ENCODE measurements at regions not wholly inside any gene's neighbourhood (a gene's known extent, or its start where the extent isn't known, plus 50 kb on each side); places are given as distances from the start of the nearest gene placed in this dataset.
"Not testable (repeated sequence)": the region's sequence is repeated elsewhere in the genome, so short reads cannot be mapped to it uniquely, and the experiment has no call there.

- not testable (repeated sequence) for DNase-seq; H4K20me1 ChIP-seq (ENCODE audit: insufficient read depth, low read depth, low read length); H3K27ac ChIP-seq (ENCODE audit: low read length); H3K36me3 ChIP-seq (ENCODE audit: insufficient read depth, low read length); H3K9ac ChIP-seq (ENCODE audit: low read length); H3K9me3 ChIP-seq (ENCODE audit: low read length); H3K27me3 ChIP-seq (ENCODE audit: low read length); H3K79me2 ChIP-seq (ENCODE audit: low read length); H3K4me2 ChIP-seq (ENCODE audit: low read depth, low read length, poor library complexity, severe bottlenecking); H2AFZ ChIP-seq (ENCODE audit: low read length); H3K4me3 ChIP-seq (ENCODE audit: low read length); H3K4me1 ChIP-seq (ENCODE audit: low read length); H3K9me2 ChIP-seq (replicated peaks; ENCODE audit: insufficient read depth, low read length)
Measured at GRCh38 chr9:64370344-64370743, 914.7 kb downstream of the FOXD4L5 start.

- not testable (repeated sequence) for H3K4me3 ChIP-seq (ENCODE audit: low read length); H3K4me1 ChIP-seq (ENCODE audit: low read length); H3K9ac ChIP-seq (ENCODE audit: low read length); H3K9me2 ChIP-seq (replicated peaks; ENCODE audit: insufficient read depth, low read length); H4K20me1 ChIP-seq (ENCODE audit: insufficient read depth, low read depth, low read length); DNase-seq; H2AFZ ChIP-seq (ENCODE audit: low read length); H3K9me3 ChIP-seq (ENCODE audit: low read length); H3K27me3 ChIP-seq (ENCODE audit: low read length); H3K4me2 ChIP-seq (ENCODE audit: low read depth, low read length, poor library complexity, severe bottlenecking); H3K36me3 ChIP-seq (ENCODE audit: insufficient read depth, low read length); H3K79me2 ChIP-seq (ENCODE audit: low read length); H3K27ac ChIP-seq (ENCODE audit: low read length)
Measured at GRCh38 chr9:64369644-64370043, 915.4 kb downstream of the FOXD4L5 start.

GRCh38 chr9:64369114-64369513 is 915.9 kb downstream of the FOXD4L5 start:
- not testable (repeated sequence) for H3K36me3 ChIP-seq (ENCODE audit: insufficient read depth, low read length); H3K27me3 ChIP-seq (ENCODE audit: low read length); H3K9me2 ChIP-seq (replicated peaks; ENCODE audit: insufficient read depth, low read length); H3K27ac ChIP-seq (ENCODE audit: low read length); H2AFZ ChIP-seq (ENCODE audit: low read length); H3K4me3 ChIP-seq (ENCODE audit: low read length); H4K20me1 ChIP-seq (ENCODE audit: insufficient read depth, low read depth, low read length); H3K79me2 ChIP-seq (ENCODE audit: low read length); H3K4me1 ChIP-seq (ENCODE audit: low read length); H3K9me3 ChIP-seq (ENCODE audit: low read length); H3K9ac ChIP-seq (ENCODE audit: low read length); DNase-seq; H3K4me2 ChIP-seq (ENCODE audit: low read depth, low read length, poor library complexity, severe bottlenecking)

GRCh38 chr9:64368644-64368942 is 916.4 kb downstream of the FOXD4L5 start:
- not testable (repeated sequence) for H3K27ac ChIP-seq (ENCODE audit: low read length); H2AFZ ChIP-seq (ENCODE audit: low read length); H3K79me2 ChIP-seq (ENCODE audit: low read length); H3K9me2 ChIP-seq (replicated peaks; ENCODE audit: insufficient read depth, low read length); H3K27me3 ChIP-seq (ENCODE audit: low read length); H3K4me1 ChIP-seq (ENCODE audit: low read length); H3K9me3 ChIP-seq (ENCODE audit: low read length); DNase-seq; H3K36me3 ChIP-seq (ENCODE audit: insufficient read depth, low read length); H4K20me1 ChIP-seq (ENCODE audit: insufficient read depth, low read depth, low read length); H3K4me2 ChIP-seq (ENCODE audit: low read depth, low read length, poor library complexity, severe bottlenecking); H3K9ac ChIP-seq (ENCODE audit: low read length)
- peak overlapping the region; percentile 43; the same call in 1 of the 2 replicates for H3K4me3 ChIP-seq (ENCODE audit: low read length)

GRCh38 chr9:64367826-64368643 is 917.0 kb downstream of the FOXD4L5 start:
- H3K9me2 ChIP-seq (replicated peaks; ENCODE audit: insufficient read depth, low read length); H3K9ac ChIP-seq (ENCODE audit: low read length); H3K27ac ChIP-seq (ENCODE audit: low read length); H3K27me3 ChIP-seq (ENCODE audit: low read length); H3K79me2 ChIP-seq (ENCODE audit: low read length); H4K20me1 ChIP-seq (ENCODE audit: insufficient read depth, low read depth, low read length); H3K36me3 ChIP-seq (ENCODE audit: insufficient read depth, low read length); H3K4me2 ChIP-seq (ENCODE audit: low read depth, low read length, poor library complexity, severe bottlenecking); H2AFZ ChIP-seq (ENCODE audit: low read length); H3K9me3 ChIP-seq (ENCODE audit: low read length); H3K4me1 ChIP-seq (ENCODE audit: low read length): not testable (repeated sequence)
- DNase-seq: peak; percentile 37
- peak overlapping the region; percentile 43; the same call in 1 of the 2 replicates for H3K4me3 ChIP-seq (ENCODE audit: low read length)

Data from Karpas-422 (cell line).